Prostate gland (tissue), 2 donors: ENCODE measurements at regions not wholly inside any gene's neighbourhood (a gene's known extent, or its start where the extent isn't known, plus 50 kb on each side); places are given as distances from the start of the nearest gene placed in this dataset.

Experiments
- CTCF ChIP-seq, 4 experiments: fragments of 200-600 bp in 2 of 4; fragments of 450-650 bp in 2 of 4; sonication (generic) in 2 of 4; IDR thresholded peaks; 1 replicate in 3 of 4; 2 replicates in 1 of 4; pipeline ENCODE4 v1.5.1; 2016 to 2019; ENCODE audit warnings: antibody characterized with exemption in 4 of 4, mild to moderate bottlenecking in 2 of 4, moderate library complexity in 2 of 4
- POLR2A ChIP-seq: fragments of 450-650 bp; IDR thresholded peaks from one replicate; pipeline ENCODE4 v1.6.1; 2016; ENCODE audit warnings: antibody characterized with exemption, mild to moderate bottlenecking

DNA sequence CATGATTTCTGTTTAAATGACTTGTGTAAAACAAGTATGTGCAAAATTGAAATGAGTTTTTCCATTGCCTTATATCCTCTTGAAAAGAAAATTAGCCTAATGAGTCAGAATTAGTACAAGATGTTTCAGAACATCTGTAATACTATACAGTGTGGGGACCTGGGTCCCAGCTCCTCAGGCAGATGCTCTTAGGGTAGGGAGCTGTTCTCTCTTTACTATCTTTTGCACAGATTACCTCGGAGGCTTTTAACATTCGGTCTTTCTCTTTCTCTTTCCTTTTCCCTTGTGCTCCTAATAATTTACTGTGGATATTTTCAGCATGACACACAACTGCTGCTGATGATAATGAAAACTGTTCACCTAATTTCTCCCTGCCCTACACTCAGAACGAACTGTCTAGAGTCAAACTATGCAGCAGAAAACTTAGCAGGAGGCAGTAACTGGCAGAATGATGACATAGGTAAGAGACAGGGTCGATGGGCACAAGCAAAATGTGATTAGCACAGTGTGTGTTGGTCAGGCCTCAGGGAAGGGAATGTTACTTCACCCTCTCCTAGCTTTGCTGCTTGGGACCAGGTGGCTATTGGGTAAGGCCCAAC, 455.3 kb downstream of the PDHA2 start:
- TF ChIP-seq CTCF (IDR thresholded peaks at IDR 0.05) (no peak), POLR2A (no peak)
